ENCODE measurements at regions not wholly inside any gene's neighbourhood (a gene's known extent, or its start where the extent isn't known, plus 50 kb on each side); places are given as distances from the start of the nearest gene placed in this dataset.

DNA sequence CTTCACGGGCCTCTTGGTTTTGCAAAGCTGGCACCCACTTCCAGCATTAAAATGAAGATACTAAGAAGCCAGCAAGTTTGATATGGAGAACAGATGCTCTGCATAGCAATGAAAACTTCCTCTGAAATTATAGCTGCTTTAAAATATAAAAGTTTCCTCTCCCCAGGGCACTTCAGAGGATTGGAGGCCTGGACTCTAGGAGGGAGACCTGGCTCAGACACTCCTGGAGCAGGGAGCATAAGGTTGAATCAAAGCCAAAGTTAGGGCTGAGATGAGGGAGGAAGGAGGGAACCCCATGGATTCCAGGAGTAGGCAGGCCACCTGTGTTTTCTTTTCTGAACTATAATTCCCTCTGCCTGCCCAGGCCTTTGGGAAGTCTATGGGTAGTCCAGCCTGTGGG is 176.0 kb upstream of the RPL38 start:
- TF ChIP-seq POLR2A (IDR thresholded peaks at IDR 0.05) = no peak
- TF ChIP-seq, protein P1, sequence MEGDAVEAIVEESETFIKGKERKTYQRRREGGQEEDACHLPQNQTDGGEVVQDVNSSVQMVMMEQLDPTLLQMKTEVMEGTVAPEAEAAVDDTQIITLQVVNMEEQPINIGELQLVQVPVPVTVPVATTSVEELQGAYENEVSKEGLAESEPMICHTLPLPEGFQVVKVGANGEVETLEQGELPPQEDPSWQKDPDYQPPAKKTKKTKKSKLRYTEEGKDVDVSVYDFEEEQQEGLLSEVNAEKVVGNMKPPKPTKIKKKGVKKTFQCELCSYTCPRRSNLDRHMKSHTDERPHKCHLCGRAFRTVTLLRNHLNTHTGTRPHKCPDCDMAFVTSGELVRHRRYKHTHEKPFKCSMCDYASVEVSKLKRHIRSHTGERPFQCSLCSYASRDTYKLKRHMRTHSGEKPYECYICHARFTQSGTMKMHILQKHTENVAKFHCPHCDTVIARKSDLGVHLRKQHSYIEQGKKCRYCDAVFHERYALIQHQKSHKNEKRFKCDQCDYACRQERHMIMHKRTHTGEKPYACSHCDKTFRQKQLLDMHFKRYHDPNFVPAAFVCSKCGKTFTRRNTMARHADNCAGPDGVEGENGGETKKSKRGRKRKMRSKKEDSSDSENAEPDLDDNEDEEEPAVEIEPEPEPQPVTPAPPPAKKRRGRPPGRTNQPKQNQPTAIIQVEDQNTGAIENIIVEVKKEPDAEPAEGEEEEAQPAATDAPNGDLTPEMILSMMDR (IDR thresholded peaks at IDR 0.05) = no peak

Data from tibial nerve (tissue), 3 donors.